ENCODE measurements at regions not wholly inside any gene's neighbourhood (a gene's known extent, or its start where the extent isn't known, plus 50 kb on each side); places are given as distances from the start of the nearest gene placed in this dataset.

DNA sequence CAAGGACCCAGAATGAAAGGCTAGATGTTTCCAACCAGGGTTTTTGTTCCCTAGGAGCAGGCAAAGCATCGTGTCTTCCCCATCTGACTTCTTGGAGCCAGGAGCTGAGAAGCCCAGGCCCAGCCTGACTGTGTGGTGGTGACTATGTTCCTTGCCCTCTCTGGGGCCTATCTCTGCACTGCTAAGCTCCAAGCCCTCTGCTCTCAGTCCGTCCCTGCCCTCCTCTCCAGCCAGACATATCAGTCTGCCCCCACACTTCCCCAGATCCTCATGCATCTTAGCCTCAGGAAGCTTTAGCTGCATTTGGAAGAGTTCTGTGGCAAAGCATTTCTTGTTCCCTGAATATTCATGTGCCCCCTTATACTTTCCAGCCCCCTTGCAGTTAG is 196.6 kb downstream of the CYP26B1 start:
- no peak for DNase-seq

GRCh38 chr2:71950256-71951082 is 197.2 kb downstream of the CYP26B1 start:
- DNase-seq: peak; percentile 7

GRCh38 chr2:71949537-71949798 is 198.2 kb downstream of the CYP26B1 start:
- no peak for DNase-seq

DNA sequence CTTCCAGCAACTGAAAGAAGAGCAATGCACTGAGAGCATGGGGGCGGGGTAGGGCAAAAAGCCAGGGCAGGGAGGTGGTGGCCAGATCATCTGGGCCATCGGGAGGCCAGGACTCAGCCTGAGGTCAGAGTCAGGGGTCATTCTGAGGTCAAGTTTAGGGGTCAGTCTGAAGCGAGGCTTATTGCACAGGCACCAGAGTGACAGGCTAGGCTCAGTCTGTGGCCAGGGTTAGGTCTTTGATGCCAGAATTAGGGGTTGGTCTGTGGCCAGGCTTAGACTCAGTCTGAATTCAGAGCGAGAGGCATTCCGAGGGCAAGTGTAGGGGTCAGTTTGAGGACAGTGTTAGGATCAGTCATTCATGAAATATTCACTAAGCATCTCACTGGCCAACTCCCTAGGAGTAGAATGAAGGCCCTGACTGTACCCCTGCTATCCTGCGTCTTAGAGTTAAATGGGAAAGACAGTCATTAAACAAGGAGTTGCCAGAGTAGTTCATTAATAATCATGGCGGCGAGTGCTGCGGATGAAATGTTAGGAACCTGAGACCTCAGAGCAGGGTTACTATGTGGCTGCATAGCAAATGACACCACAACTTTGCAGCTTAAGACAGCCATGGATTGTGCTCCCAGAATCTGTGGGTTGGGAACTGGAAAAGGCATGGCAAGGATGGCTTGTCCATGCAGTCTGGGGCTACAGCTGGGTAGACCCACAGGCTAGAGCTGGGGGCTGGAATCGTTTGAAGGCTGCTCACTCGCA is 198.7 kb downstream of the CYP26B1 start:
- DNase-seq: peak; percentile 38

GRCh38 chr2:71947809-71948208 is 199.9 kb downstream of the CYP26B1 start:
- no peak for DNase-seq

GRCh38 chr2:71945603-71945959 is 202.1 kb downstream of the CYP26B1 start:
- no peak for DNase-seq

- no peak for DNase-seq
Measured at GRCh38 chr2:71944806-71945602, 202.7 kb downstream of the CYP26B1 start.

- no peak for DNase-seq
Measured at GRCh38 chr2:71944183-71944550, 203.5 kb downstream of the CYP26B1 start.

DNA sequence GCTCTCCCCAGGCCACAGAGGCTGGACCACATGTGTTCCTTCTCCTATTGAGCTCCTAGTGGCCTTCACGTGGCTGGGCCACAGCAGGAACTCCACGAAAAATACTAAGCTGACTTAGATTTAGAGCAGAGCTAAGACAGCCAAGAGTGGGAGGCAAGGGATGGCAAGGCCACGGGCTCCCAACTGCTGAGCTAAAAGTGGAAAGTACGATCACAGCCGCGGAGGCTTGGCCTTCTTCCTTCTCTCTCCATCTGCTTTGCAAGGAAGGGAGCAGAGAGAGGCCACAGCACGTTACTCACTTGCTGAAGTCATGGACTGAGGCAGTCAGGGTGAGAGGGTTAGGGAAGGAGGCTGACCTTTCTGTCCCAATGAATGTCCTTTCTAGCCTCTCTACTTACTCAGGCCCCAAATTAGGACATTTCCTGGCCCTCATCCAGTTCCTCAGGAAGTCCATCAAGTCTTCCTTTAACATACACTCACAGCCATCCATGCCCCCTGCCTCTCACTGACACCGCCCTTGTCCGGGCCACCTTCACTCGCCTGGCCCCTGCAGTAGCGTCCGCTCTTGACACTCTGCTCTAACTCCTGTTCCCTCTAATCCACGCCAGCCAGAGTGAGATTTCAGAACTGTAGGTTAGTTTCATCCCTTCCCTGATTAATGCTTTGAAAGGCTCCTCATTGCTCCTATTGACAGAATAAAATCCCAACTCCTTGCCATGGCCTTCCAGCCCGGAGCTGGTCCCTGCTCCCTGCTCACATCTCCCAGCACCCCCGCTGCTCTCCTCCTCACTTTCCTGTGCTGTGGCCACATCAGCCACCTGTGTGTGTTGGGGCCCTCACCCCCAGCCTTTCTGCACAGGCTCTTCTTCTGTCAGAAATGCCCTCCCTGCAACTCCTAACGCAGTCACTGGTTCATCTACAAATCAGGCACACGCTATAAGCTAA is 204.2 kb downstream of the CYP26B1 start:
- no peak for DNase-seq

DNA sequence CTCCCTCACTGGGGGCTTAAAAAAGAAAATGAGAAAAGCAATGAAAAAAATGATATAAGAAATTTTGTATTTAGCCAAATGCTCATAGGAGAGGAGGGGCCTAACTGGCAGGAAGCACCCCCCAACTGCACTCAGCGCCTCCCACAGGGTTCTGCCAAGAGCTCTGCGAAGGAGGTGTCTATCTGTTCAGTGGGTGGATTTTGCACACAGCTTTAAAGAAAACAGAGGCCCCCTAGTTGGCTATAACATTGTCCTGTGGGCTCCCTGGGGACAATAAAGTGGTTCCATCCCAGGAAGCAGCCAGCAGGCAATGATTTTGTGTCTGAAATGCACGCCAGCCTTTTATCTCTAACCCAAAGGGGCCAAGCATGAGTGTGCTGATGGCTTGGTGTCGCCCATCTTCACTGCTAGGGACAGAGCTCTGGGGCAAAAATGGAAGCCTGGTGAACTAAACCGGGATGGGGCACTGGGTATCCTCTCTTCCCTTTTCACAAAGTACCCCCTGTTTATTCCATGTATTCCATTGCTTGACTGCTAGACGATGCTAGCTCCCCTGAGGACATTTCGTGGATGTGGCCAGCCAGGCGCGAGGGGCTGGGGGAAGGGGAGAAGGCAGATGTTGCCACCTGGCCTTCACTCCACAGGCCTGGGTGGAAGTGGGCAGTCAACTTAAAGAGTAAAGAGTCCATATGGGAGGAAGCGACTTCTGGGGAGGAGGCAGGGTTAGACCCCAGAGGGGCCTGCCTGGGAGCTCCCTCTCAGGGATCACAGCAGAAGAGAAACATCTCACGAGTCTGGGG is 205.7 kb downstream of the CYP26B1 start:
- DNase-seq: no peak

DNA sequence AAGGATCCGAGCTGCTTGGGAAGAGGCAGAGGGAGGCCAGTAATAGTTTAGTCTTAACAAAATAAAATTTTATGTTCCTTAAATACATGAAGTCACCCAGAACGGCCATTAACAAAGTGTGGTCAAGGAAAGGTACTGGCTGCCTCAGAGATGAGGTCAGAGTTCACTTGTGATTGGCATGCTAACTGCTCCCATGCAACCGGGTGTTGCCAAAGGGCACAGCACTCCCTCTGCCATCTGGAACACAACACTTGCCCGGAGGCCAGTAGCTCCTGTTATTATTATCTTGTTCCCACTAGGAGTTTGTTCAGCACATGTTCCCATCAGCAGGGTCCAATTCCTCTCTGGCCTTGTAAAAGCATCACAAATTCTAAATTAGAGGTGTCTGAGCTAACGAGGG is 207.0 kb downstream of the CYP26B1 start:
- DNase-seq: no peak

- no peak for DNase-seq
Measured at GRCh38 chr2:71939588-71940535, 207.8 kb downstream of the CYP26B1 start.

DNA sequence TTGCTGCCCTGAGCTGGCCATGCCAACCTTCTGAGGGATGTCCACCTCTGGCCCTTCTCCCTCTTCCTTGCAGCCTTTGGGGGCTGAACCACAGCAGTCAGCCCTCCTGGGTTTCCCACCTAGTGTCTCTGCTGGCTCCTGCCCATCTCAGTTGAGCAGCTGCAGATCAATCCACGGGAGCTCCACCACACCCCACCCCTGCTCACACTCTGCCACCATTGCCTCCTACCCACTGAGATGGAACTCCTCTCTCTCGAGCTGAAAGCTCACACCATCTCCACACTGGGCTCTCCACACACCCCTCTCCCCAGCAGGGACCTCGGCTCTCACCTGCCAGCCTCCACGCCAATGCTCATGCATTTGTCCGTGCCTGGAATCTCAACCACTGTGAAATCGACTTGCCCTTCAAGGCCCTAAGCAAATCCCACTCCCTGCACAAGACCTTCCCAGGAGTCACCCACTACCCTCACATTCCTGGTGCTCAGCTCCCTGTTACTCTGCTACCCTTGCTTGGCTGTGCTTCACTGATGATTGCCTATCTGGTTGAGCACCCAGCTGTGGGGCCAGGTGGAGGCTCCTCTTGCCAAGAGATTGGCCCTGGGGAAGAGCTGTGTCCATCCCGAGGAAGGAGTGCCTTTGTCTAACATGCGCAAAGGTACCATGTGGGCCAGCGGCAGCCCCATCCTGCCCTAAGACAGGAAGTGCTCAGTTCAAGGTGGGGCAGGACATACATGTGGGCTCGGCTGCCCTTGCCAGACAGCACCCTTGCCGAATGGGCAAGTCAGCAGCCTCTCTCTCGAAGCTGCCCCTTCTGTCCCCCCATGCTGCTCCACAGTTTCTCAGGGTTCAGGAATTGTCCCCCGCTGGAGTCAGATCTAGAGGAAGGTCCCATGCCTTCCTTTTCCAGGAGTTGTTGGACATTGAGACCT is 208.7 kb downstream of the CYP26B1 start:
- DNase-seq: no peak

GRCh38 chr2:71938108-71938507 is 209.6 kb downstream of the CYP26B1 start:
- DNase-seq: no peak

GRCh38 chr2:71937396-71937795 is 210.3 kb downstream of the CYP26B1 start:
- DNase-seq: no peak

GRCh38 chr2:71936076-71937030 is 211.3 kb downstream of the CYP26B1 start:
- no peak for DNase-seq

DNA sequence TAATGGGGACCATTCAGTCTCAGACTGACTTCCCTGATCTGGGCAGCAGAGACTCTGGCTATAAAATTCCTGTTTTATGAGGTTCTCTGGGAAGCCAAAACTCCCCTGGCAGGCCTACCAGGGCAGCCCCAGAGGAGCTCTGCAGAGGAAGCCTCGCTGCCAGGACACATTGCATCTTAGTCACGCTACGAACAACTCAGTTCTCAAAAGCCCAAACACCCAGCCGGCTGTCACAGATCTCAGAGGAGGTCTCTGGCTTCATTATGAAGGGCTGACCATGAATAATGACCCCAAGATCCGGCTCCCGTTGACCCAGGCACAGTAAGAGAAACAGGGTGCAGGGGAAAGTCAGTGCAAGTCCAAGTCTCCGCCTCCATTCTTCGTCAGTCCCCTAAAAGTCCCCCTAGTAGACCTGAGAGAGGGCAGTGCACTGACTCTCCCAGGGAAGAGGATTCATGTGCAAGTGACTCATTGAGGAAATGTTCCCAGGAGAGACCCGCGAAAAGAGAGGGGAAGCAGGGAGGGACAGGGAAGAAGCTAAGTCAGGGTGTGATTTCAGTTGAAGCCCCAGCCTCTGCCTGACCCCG is 212.3 kb downstream of the CYP26B1 start:
- no peak for DNase-seq
